WTC11 (cell line): ENCODE measurements at regions not wholly inside any gene's neighbourhood (a gene's known extent, or its start where the extent isn't known, plus 50 kb on each side); places are given as distances from the start of the nearest gene placed in this dataset.

Experiments used
- ATAC-seq: fragments of 200-7000 bp; cut with Tn5 transposase; 2 replicates; pipeline ENCODE4 v1.10.0; 2021; ENCODE audit warnings: mild to moderate bottlenecking, moderate library complexity
- CTCF ChIA-PET: fragments of 300-600 bp; sonication (Branson Sonifier 250); formaldehyde crosslinking; loops from one replicate; lab custom pipeline; 2021; ENCODE audit warnings: antibody characterized with exemption; lab: Charles Lee
- POLR2A ChIA-PET: fragments of 350-600 bp; sonication (Branson Sonifier 250); formaldehyde crosslinking; loops from one replicate; lab custom pipeline; 2021; ENCODE audit warnings: antibody characterized with exemption; lab: Charles Lee
- DNase-seq: peaks from one replicate; pipeline ENCODE4 v3.0.0; 2021; ENCODE audit warnings: low spot score
- H3K27ac Mint-ChIP-seq: 2 replicates; pipeline ENCODE4 v1.8.0; 2021; ENCODE audit warnings: mixed read lengths
- H3K27me3 Mint-ChIP-seq: 2 replicates; pipeline ENCODE4 v1.8.0; 2021; ENCODE audit warnings: low read depth, mild to moderate bottlenecking, moderate library complexity, mixed read lengths
- H3K36me3 Mint-ChIP-seq: 2 replicates; pipeline ENCODE4 v1.8.0; 2021; ENCODE audit warnings: mixed read lengths
- H3K4me1 Mint-ChIP-seq: 2 replicates; pipeline ENCODE4 v1.8.0; 2022; ENCODE audit warnings: mixed read lengths
- H3K4me3 Mint-ChIP-seq: 2 replicates; pipeline ENCODE4 v1.8.0; 2021; ENCODE audit warnings: mild to moderate bottlenecking, moderate library complexity, mixed read lengths
- H3K9me3 Mint-ChIP-seq: 2 replicates; pipeline ENCODE4 v1.8.0; 2021; ENCODE audit warnings: mixed read lengths
- AFF4 ChIP-seq: sonication (generic); formaldehyde crosslinking; IDR thresholded peaks from 2 replicates; pipeline ENCODE4 v1.8.1; 2023; ENCODE audit warnings: mild to moderate bottlenecking, missing genetic modification reagents, borderline replicate concordance
- AR ChIP-seq: fragments of 250-450 bp; sonication (Bioruptor Pico); IDR thresholded peaks from 2 replicates; pipeline ENCODE4 v1.9.0; 2021; ENCODE audit warnings: mild to moderate bottlenecking
- ATF3 ChIP-seq: sonication (generic); formaldehyde crosslinking; conservative IDR thresholded peaks from 2 replicates; pipeline ENCODE4 v1.8.1; 2022; ENCODE audit warnings: mild to moderate bottlenecking, missing genetic modification reagents
- E2F4 ChIP-seq: sonication (generic); formaldehyde crosslinking; IDR thresholded peaks from 2 replicates; pipeline ENCODE4 v1.8.1; 2022; ENCODE audit warnings: low read depth, mild to moderate bottlenecking, moderate library complexity, missing genetic modification reagents, borderline replicate concordance
- ELF4 ChIP-seq: sonication (generic); formaldehyde crosslinking; IDR thresholded peaks from 2 replicates; pipeline ENCODE4 v1.8.1; 2022; ENCODE audit warnings: low read depth, mild to moderate bottlenecking, moderate library complexity, missing genetic modification reagents
- JAZF1 ChIP-seq: fragments of 250-450 bp; sonication (Bioruptor Pico); IDR thresholded peaks from 2 replicates; pipeline ENCODE4 v1.9.0; 2021; ENCODE audit warnings: moderate library complexity, mild to moderate bottlenecking, inconsistent platforms
- JUN ChIP-seq: sonication (generic); formaldehyde crosslinking; IDR thresholded peaks from 2 replicates; pipeline ENCODE4 v1.8.0; 2023; ENCODE audit warnings: mild to moderate bottlenecking, missing genetic modification reagents
- SP1 ChIP-seq: sonication (generic); formaldehyde crosslinking; conservative IDR thresholded peaks from 2 replicates; pipeline ENCODE4 v1.8.1; 2022; ENCODE audit warnings: missing genetic modification reagents
- ZNF138 ChIP-seq: sonication (generic); formaldehyde crosslinking; conservative IDR thresholded peaks from 2 replicates; pipeline ENCODE4 v1.8.1; 2022; ENCODE audit warnings: mild to moderate bottlenecking, moderate library complexity, missing genetic modification reagents
- ZNF232 ChIP-seq: sonication (generic); formaldehyde crosslinking; IDR thresholded peaks from 2 replicates; pipeline ENCODE4 v1.8.0; 2022; ENCODE audit warnings: mild to moderate bottlenecking, missing genetic modification reagents
- ZNF317 ChIP-seq: sonication (generic); formaldehyde crosslinking; IDR thresholded peaks from 2 replicates; pipeline ENCODE4 v1.8.1; 2023; ENCODE audit warnings: low read depth, mild to moderate bottlenecking, moderate library complexity, missing genetic modification reagents, borderline replicate concordance
- ZNF396 ChIP-seq: fragments of 250-450 bp; sonication (Bioruptor Pico); IDR thresholded peaks from 2 replicates; pipeline ENCODE4 v1.8.0; 2021; ENCODE audit warnings: mild to moderate bottlenecking, moderate library complexity, borderline replicate concordance
- ZNF671 ChIP-seq: fragments of 250-450 bp; sonication (Bioruptor Pico); IDR thresholded peaks from 2 replicates; pipeline ENCODE4 v1.8.0; 2021; ENCODE audit warnings: mild to moderate bottlenecking
- ZSCAN18 ChIP-seq: fragments of 250-450 bp; sonication (Bioruptor Pico); IDR thresholded peaks from 2 replicates; pipeline ENCODE4 v2.1.2; 2022; ENCODE audit warnings: mild to moderate bottlenecking, moderate library complexity
- TF ChIP-seq, protein P1 (sequence below): sonication (generic); formaldehyde crosslinking; IDR thresholded peaks from 2 replicates; pipeline ENCODE4 v1.8.1; 2022; ENCODE audit warnings: low read depth, missing genetic modification reagents, borderline replicate concordance
- TF ChIP-seq, protein P2 (sequence below): sonication (generic); formaldehyde crosslinking; IDR thresholded peaks from 2 replicates; pipeline ENCODE4 v1.8.1; 2022; ENCODE audit warnings: missing genetic modification reagents, borderline replicate concordance
- TF ChIP-seq, protein P3 (sequence below): sonication (generic); formaldehyde crosslinking; IDR thresholded peaks from 2 replicates; pipeline ENCODE4 v1.8.0; 2022; ENCODE audit warnings: mild to moderate bottlenecking, missing genetic modification reagents

DNA sequence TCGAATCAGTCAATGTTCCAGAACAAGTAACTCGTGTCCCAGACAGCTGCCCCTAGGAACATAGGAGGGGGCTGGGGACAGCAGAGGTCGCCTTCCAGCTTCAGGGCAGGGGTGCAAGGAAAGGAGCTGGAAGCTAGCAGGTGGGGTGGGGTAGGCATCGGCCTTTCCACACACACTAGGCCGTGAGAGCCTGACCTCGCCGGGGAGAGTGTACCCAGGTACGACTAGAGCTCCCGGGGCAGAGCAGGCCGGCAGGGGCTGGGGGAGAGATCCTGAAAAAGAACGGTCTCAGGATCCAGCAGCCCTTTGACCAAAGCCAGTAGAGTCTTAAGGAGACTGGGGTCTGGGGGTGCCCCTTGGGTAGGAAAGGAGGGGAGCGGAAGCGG, 1127.5 kb downstream of the BRD1 start (continued):
- TF ChIP-seq ZNF138 (CRISPR knock-in tag) (no peak), ZSCAN18 (CRISPR knock-in tag) (no peak), JAZF1 (CRISPR knock-in tag) (no peak), ZNF317 (CRISPR knock-in tag) (no peak)

DNA sequence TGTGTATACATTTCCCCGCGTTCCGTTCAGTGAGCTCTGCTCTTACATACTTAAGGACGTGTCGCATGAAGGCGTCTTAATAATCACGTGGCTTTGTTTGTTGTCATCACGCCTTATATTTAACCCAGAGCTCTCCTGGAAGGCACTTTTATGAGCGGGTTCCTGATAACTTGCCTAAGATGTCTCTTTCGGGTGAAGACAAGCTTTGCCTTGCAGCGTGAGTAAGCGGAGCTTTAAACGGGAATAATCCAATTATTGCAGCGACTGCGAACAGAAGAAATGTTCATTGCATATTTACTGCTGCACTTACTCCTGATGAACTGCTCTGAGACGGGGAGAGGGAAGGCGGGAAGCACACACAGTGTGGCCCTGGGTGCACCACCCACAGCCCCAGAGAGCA, 1128.2 kb downstream of the BRD1 start:
- ChIA-PET CTCF (interaction anchor here (1.0 to 3.0 kb wide), 3 partner anchors 97 to 144 kb away, joined by 3 to 9 read pairs (median 5); no protein-coding TSS in a partner anchor), POLR2A (interaction anchor here (0.6 kb wide), 1 partner anchor 986 kb away, joined by 5 read pairs; no protein-coding TSS in a partner anchor)
- no peaks in the 10 kb centered on the region for H3K36me3 Mint-ChIP-seq
- no peak overlapping the region for H3K4me3 Mint-ChIP-seq
- TF ChIP-seq ZNF232 (CRISPR knock-in tag) (no peak), SP1 (CRISPR knock-in tag) (no peak), AFF4 (no peak), ELF4 (CRISPR knock-in tag) (no peak), E2F4 (CRISPR knock-in tag) (no peak)
- H3K27me3 Mint-ChIP-seq = no peaks in the 10 kb centered on the region
- H3K9me3 Mint-ChIP-seq = no peaks in the 10 kb centered on the region
- no peak for DNase-seq
- H3K27ac Mint-ChIP-seq = no peak overlapping the region
- peaks cover 9% of the 10 kb centered on the region; the same call in 1 of the 2 replicates for H3K4me1 Mint-ChIP-seq
- no peak for ATAC-seq

- ChIA-PET POLR2A (no interaction called here), CTCF (interaction anchor here (3.0 kb wide), 1 partner anchor 122 kb away, joined by 9 read pairs; no protein-coding TSS in a partner anchor)
- Mint-ChIP-seq H3K4me1 (peaks cover 9% of the 10 kb centered on the region; the same call in 1 of the 2 replicates), H3K27me3 (no peaks in the 10 kb centered on the region), H3K4me3 (no peak overlapping the region), H3K36me3 (no peaks in the 10 kb centered on the region), H3K27ac (no peak overlapping the region), H3K9me3 (no peaks in the 10 kb centered on the region)
- DNase-seq (no peak), ATAC-seq (no peak)
- TF ChIP-seq JUN = no peak
- no peak for TF ChIP-seq ZNF396 (CRISPR knock-in tag)
- TF ChIP-seq, protein P1, sequence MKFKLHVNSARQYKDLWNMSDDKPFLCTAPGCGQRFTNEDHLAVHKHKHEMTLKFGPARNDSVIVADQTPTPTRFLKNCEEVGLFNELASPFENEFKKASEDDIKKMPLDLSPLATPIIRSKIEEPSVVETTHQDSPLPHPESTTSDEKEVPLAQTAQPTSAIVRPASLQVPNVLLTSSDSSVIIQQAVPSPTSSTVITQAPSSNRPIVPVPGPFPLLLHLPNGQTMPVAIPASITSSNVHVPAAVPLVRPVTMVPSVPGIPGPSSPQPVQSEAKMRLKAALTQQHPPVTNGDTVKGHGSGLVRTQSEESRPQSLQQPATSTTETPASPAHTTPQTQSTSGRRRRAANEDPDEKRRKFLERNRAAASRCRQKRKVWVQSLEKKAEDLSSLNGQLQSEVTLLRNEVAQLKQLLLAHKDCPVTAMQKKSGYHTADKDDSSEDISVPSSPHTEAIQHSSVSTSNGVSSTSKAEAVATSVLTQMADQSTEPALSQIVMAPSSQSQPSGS (CRISPR knock-in tag) = no peak
- no peak for TF ChIP-seq AR (CRISPR knock-in tag)
- TF ChIP-seq, protein P2, sequence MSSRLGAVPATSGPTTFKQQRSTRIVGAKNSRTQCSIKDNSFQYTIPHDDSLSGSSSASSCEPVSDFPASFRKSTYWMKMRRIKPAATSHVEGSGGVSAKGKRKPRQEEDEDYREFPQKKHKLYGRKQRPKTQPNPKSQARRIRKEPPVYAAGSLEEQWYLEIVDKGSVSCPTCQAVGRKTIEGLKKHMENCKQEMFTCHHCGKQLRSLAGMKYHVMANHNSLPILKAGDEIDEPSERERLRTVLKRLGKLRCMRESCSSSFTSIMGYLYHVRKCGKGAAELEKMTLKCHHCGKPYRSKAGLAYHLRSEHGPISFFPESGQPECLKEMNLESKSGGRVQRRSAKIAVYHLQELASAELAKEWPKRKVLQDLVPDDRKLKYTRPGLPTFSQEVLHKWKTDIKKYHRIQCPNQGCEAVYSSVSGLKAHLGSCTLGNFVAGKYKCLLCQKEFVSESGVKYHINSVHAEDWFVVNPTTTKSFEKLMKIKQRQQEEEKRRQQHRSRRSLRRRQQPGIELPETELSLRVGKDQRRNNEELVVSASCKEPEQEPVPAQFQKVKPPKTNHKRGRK (CRISPR knock-in tag) = no peak
- TF ChIP-seq, protein P3, sequence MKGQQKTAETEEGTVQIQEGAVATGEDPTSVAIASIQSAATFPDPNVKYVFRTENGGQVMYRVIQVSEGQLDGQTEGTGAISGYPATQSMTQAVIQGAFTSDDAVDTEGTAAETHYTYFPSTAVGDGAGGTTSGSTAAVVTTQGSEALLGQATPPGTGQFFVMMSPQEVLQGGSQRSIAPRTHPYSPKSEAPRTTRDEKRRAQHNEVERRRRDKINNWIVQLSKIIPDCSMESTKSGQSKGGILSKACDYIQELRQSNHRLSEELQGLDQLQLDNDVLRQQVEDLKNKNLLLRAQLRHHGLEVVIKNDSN (CRISPR knock-in tag) = no peak
- TF ChIP-seq ATF3 (CRISPR knock-in tag) = no peak
- TF ChIP-seq ZNF671 (CRISPR knock-in tag) = no peak
Observed at GRCh38 chr22:48698618-48699017, 1129.1 kb downstream of the BRD1 start.
